ENCODE measurements at regions not wholly inside any gene's neighbourhood (a gene's known extent, or its start where the extent isn't known, plus 50 kb on each side); places are given as distances from the start of the nearest gene placed in this dataset.

GRCh38 chr1:178630417-178630816 lies 94.6 kb upstream of the RALGPS2 start:
- Mint-ChIP-seq H3K9me3 (peaks cover 0 to 1% (median 0%) of the 10 kb centered on the region in 7 donors), H3K27ac (no peak overlapping the region), H3K27me3 (ENCODE audit: low read depth in 3 of 3) (peaks cover 0 to 3% (median 2%) of the 10 kb centered on the region in 3 donors), H3K4me3 (no peak overlapping the region), H3K36me3 (no peaks in the 10 kb centered on the region), H3K4me1 (peaks cover 3% of the 10 kb centered on the region)
- Histone ChIP-seq H4K20me1 (ENCODE audit: insufficient read depth, low read length) (no peaks in the 10 kb centered on the region), H3K4me1 (ENCODE audit: control insufficient read depth in 1 of 2, insufficient read depth in 2 of 2, low read length in 2 of 2) (no peaks in the 10 kb centered on the region), H3K27me3 (ENCODE audit: control insufficient read depth in 2 of 2, insufficient read depth in 2 of 2, low read length in 2 of 2) (no peaks in the 10 kb centered on the region), H3K4me2 (replicated peaks; ENCODE audit: extremely low read depth, low read length, poor library complexity, severe bottlenecking) (no peak overlapping the region), H3K9ac (ENCODE audit: insufficient read depth, low read length, poor library complexity, severe bottlenecking) (no peak overlapping the region), H3K9me3 (replicated peaks in 1 of 2; ENCODE audit: control insufficient read depth in 1 of 2, insufficient read depth in 1 of 2, low read length in 2 of 2) (no peaks in the 10 kb centered on the region), H2AFZ (ENCODE audit: insufficient read depth, low read depth, low read length, poor library complexity, severe bottlenecking) (no peak overlapping the region), H3K4me3 (replicated peaks in 1 of 3; ENCODE audit: low read depth in 2 of 3, low read length in 3 of 3) (no peak overlapping the region), H3K27ac (ENCODE audit: low read depth in 1 of 2, low read length in 2 of 2) (no peak overlapping the region), H3K36me3 (replicated peaks in 1 of 2; ENCODE audit: control insufficient read depth in 1 of 2, insufficient read depth in 2 of 2, low read length in 2 of 2) (no peaks in the 10 kb centered on the region), H3K79me2 (ENCODE audit: insufficient read depth, low read length) (no peaks in the 10 kb centered on the region)
- no peak for DNase-seq
- intact Hi-C loops (cut with micrococcal nuclease), result no loop called here
- TF ChIP-seq, protein P1, sequence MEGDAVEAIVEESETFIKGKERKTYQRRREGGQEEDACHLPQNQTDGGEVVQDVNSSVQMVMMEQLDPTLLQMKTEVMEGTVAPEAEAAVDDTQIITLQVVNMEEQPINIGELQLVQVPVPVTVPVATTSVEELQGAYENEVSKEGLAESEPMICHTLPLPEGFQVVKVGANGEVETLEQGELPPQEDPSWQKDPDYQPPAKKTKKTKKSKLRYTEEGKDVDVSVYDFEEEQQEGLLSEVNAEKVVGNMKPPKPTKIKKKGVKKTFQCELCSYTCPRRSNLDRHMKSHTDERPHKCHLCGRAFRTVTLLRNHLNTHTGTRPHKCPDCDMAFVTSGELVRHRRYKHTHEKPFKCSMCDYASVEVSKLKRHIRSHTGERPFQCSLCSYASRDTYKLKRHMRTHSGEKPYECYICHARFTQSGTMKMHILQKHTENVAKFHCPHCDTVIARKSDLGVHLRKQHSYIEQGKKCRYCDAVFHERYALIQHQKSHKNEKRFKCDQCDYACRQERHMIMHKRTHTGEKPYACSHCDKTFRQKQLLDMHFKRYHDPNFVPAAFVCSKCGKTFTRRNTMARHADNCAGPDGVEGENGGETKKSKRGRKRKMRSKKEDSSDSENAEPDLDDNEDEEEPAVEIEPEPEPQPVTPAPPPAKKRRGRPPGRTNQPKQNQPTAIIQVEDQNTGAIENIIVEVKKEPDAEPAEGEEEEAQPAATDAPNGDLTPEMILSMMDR (IDR thresholded peaks at IDR 0.05), result no peak

GRCh38 chr1:178632653-178633052 lies 92.4 kb upstream of the RALGPS2 start:
- no peak for DNase-seq
- no peak overlapping the region for H3K4me2 ChIP-seq (replicated peaks; ENCODE audit: extremely low read depth, low read length, poor library complexity, severe bottlenecking)
- Mint-ChIP-seq H3K9me3 (peaks cover 0 to 1% (median 0%) of the 10 kb centered on the region in 7 donors), H3K4me3 (no peak overlapping the region), H3K27ac (no peak overlapping the region), H3K27me3 (ENCODE audit: low read depth in 3 of 3) (peaks cover 2 to 3% (median 2%) of the 10 kb centered on the region in 3 donors), H3K36me3 (no peaks in the 10 kb centered on the region), H3K4me1 (peaks cover 3% of the 10 kb centered on the region)
- H3K79me2 ChIP-seq (ENCODE audit: insufficient read depth, low read length), result no peaks in the 10 kb centered on the region
- no peaks in the 10 kb centered on the region for H4K20me1 ChIP-seq (ENCODE audit: insufficient read depth, low read length)
- H3K9ac ChIP-seq (ENCODE audit: insufficient read depth, low read length, poor library complexity, severe bottlenecking), result no peak overlapping the region
- no peak overlapping the region for H3K27ac ChIP-seq (ENCODE audit: low read depth in 1 of 2, low read length in 2 of 2)
- H3K4me3 ChIP-seq (replicated peaks in 1 of 3; ENCODE audit: low read depth in 2 of 3, low read length in 3 of 3), result no peak overlapping the region
- TF ChIP-seq, protein P1 (IDR thresholded peaks at IDR 0.05), result no peak
- no peaks in the 10 kb centered on the region for H3K4me1 ChIP-seq (ENCODE audit: control insufficient read depth in 1 of 2, insufficient read depth in 2 of 2, low read length in 2 of 2)
- no peaks in the 10 kb centered on the region for H3K9me3 ChIP-seq (replicated peaks in 1 of 2; ENCODE audit: control insufficient read depth in 1 of 2, insufficient read depth in 1 of 2, low read length in 2 of 2)
- 100% methylated on average over 3 of the region's 5 CpGs for WGBS (ENCODE audit: insufficient coverage)
- H2AFZ ChIP-seq (ENCODE audit: insufficient read depth, low read depth, low read length, poor library complexity, severe bottlenecking), result no peak overlapping the region
- H3K27me3 ChIP-seq (ENCODE audit: control insufficient read depth in 2 of 2, insufficient read depth in 2 of 2, low read length in 2 of 2), result no peaks in the 10 kb centered on the region
- intact Hi-C loops (cut with micrococcal nuclease), result no loop called here
- H3K36me3 ChIP-seq (replicated peaks in 1 of 2; ENCODE audit: control insufficient read depth in 1 of 2, insufficient read depth in 2 of 2, low read length in 2 of 2), result no peaks in the 10 kb centered on the region
